Gastroesophageal sphincter (tissue), 4 donors: ENCODE measurements at regions not wholly inside any gene's neighbourhood (a gene's known extent, or its start where the extent isn't known, plus 50 kb on each side); places are given as distances from the start of the nearest gene placed in this dataset.
A peak's percentile ranks its signal among the peaks of the same experiment; 100 is the strongest.

Source experiments
- ATAC-seq: fragments of 150-250 bp; one replicate; pipeline ENCODE4 v1.9.1; 2016; ENCODE audit warnings: mild to moderate bottlenecking, moderate library complexity
- H3K27ac ChIP-seq, 4 donors: fragments of 200-600 bp; sonication (generic) in 3 of 4; 1 replicate in 3 of 4; 2 replicates in 1 of 4; pipeline ENCODE4 v1.5.1; 2016 to 2019
- H3K27me3 ChIP-seq: fragments of 200-600 bp; sonication (generic); one replicate; pipeline ENCODE4 v1.5.1; 2019
- H3K36me3 ChIP-seq, 2 donors: fragments of 200-600 bp; sonication (generic); one replicate each; pipeline ENCODE4 v1.5.1; 2019; ENCODE audit warnings: control low read depth in 1 of 2
- H3K4me1 ChIP-seq, 3 donors: fragments of 200-600 bp; sonication (generic); 1 replicate in 2 of 3; 2 replicates in 1 of 3; pipeline ENCODE4 v1.5.1; 2016 to 2019; ENCODE audit warnings: control low read depth in 2 of 3
- H3K4me3 ChIP-seq, 2 donors: fragments of 200-600 bp; sonication (generic); one replicate each; pipeline ENCODE4 v1.5.1; 2019; ENCODE audit warnings: mild to moderate bottlenecking in 1 of 2, moderate library complexity in 1 of 2
- H3K9me3 ChIP-seq, 3 donors: fragments of 200-600 bp; sonication (generic); one replicate each; pipeline ENCODE4 v1.5.1; 2017 to 2019; ENCODE audit warnings: control low read depth in 2 of 3
- CTCF ChIP-seq, 4 experiments: fragments of 200-600 bp in 2 of 4; fragments of 450-650 bp in 2 of 4; sonication (generic) in 1 of 4; IDR thresholded peaks; one replicate each; pipeline ENCODE4 v1.5.1; 2017 to 2019; ENCODE audit warnings: antibody characterized with exemption in 4 of 4, mild to moderate bottlenecking in 2 of 4, moderate library complexity in 2 of 4
- EP300 ChIP-seq: sonication (generic); formaldehyde crosslinking; IDR thresholded peaks from one replicate; pipeline ENCODE4 v1.6.1; 2017; ENCODE audit warnings: antibody characterized with exemption, mild to moderate bottlenecking
- POLR2A ChIP-seq, 2 donors: fragments of 450-650 bp; IDR thresholded peaks; one replicate each; pipeline ENCODE4 v1.6.1; 2017; ENCODE audit warnings: antibody characterized with exemption in 2 of 2, mild to moderate bottlenecking in 2 of 2, moderate library complexity in 1 of 2
- POLR2AphosphoS5 ChIP-seq: sonication (generic); formaldehyde crosslinking; IDR thresholded peaks from one replicate; pipeline ENCODE4 v1.6.1; 2017; ENCODE audit warnings: antibody characterized with exemption
- WGBS, 2 donors: methylation state at CpG; one replicate each; pipeline ENCODE4 v1.1.5; 2018; ENCODE audit warnings: low coverage in 1 of 2; 5-methylcytosine and 5-hydroxymethylcytosine counted together

GRCh38 chr12:93976024-93976423 lies 172.4 kb upstream of the PLXNC1 start:
- H3K4me1 ChIP-seq: no peaks in the 10 kb centered on the region
- WGBS, 2 donors: 100% methylated on average over 1 of the region's 2 CpGs
- no peak overlapping the region for H3K4me3 ChIP-seq
- no peak overlapping the region for H3K27ac ChIP-seq
- no peak for ATAC-seq
- no peaks in the 10 kb centered on the region for H3K27me3 ChIP-seq
- no peaks in the 10 kb centered on the region for H3K9me3 ChIP-seq
- TF ChIP-seq POLR2A (IDR thresholded peaks at IDR 0.05) (no peak), CTCF (IDR thresholded peaks at IDR 0.05) (no peak), EP300 (no peak), POLR2AphosphoS5 (no peak)
- no peaks in the 10 kb centered on the region for H3K36me3 ChIP-seq

- no peak for ATAC-seq
- 68 to 78% methylated on average over 1 to 3 of the region's 3 CpGs for whole genome bisulfite sequencing, 2 donors
- Histone ChIP-seq H3K36me3 (no peaks in the 10 kb centered on the region), H3K4me3 (no peak overlapping the region), H3K9me3 (no peaks in the 10 kb centered on the region), H3K27ac (no peak overlapping the region), H3K4me1 (no peaks in the 10 kb centered on the region), H3K27me3 (no peaks in the 10 kb centered on the region)
- TF ChIP-seq EP300: no peak
- TF ChIP-seq POLR2A (IDR thresholded peaks at IDR 0.05): no peak
- TF ChIP-seq CTCF (IDR thresholded peaks at IDR 0.05): no peak
- TF ChIP-seq POLR2AphosphoS5: no peak
These were observed 171.3 kb upstream of the PLXNC1 start for GRCh38 chr12:93977081-93977480.

- peak; percentile 83 for ATAC-seq
- H3K36me3 ChIP-seq: no peaks in the 10 kb centered on the region
- TF ChIP-seq EP300: no peak
- TF ChIP-seq POLR2AphosphoS5: peak; percentile 50
- H3K27me3 ChIP-seq: no peaks in the 10 kb centered on the region
- H3K27ac ChIP-seq: peak overlapping the region in 1 of 4 donors; percentile 37
- H3K9me3 ChIP-seq: no peaks in the 10 kb centered on the region
- H3K4me3 ChIP-seq: no peak overlapping the region
- H3K4me1 ChIP-seq: no peaks in the 10 kb centered on the region
- 64 to 100% methylated on average over 1 of the region's 1 CpG for WGBS, 2 donors
These were observed 169.8 kb upstream of the PLXNC1 start for GRCh38 chr12:93978553-93978952.

GRCh38 chr12:93979189-93979588 lies 169.2 kb upstream of the PLXNC1 start:
- WGBS, 2 donors: 50 to 61% methylated on average over 2 of the region's 2 CpGs
- Histone ChIP-seq H3K4me3 (no peak overlapping the region), H3K4me1 (no peaks in the 10 kb centered on the region), H3K36me3 (no peaks in the 10 kb centered on the region), H3K27ac (no peak overlapping the region), H3K27me3 (no peaks in the 10 kb centered on the region), H3K9me3 (no peaks in the 10 kb centered on the region)
- TF ChIP-seq CTCF (IDR thresholded peaks at IDR 0.05): peak; percentile 50 to 58 (median 54)
- TF ChIP-seq POLR2A (IDR thresholded peaks at IDR 0.05): no peak
- no peak for ATAC-seq

GRCh38 chr12:93980711-93981110 lies 167.7 kb upstream of the PLXNC1 start:
- no peak overlapping the region for H3K27ac ChIP-seq
- H3K9me3 ChIP-seq: no peaks in the 10 kb centered on the region
- H3K4me1 ChIP-seq: no peaks in the 10 kb centered on the region
- WGBS, 2 donors: 77 to 88% methylated on average over 3 of the region's 3 CpGs
- H3K27me3 ChIP-seq: no peaks in the 10 kb centered on the region
- TF ChIP-seq POLR2A (IDR thresholded peaks at IDR 0.05): no peak
- no peak for TF ChIP-seq EP300
- no peak for TF ChIP-seq POLR2AphosphoS5
- TF ChIP-seq CTCF (IDR thresholded peaks at IDR 0.05): no peak
- no peak overlapping the region for H3K4me3 ChIP-seq
- no peak for ATAC-seq
- H3K36me3 ChIP-seq: no peaks in the 10 kb centered on the region

GRCh38 chr12:93981411-93981810 lies 167.0 kb upstream of the PLXNC1 start:
- WGBS, 2 donors: 81 to 83% methylated on average over 2 of the region's 2 CpGs
- H3K27me3 ChIP-seq: no peaks in the 10 kb centered on the region
- H3K4me1 ChIP-seq: no peaks in the 10 kb centered on the region
- ATAC-seq: no peak
- no peak overlapping the region for H3K27ac ChIP-seq
- no peak overlapping the region for H3K4me3 ChIP-seq
- TF ChIP-seq EP300: no peak
- TF ChIP-seq POLR2AphosphoS5: no peak
- no peak for TF ChIP-seq POLR2A (IDR thresholded peaks at IDR 0.05)
- no peak for TF ChIP-seq CTCF (IDR thresholded peaks at IDR 0.05)
- no peaks in the 10 kb centered on the region for H3K36me3 ChIP-seq
- no peaks in the 10 kb centered on the region for H3K9me3 ChIP-seq
